GM12878 (cell line): ENCODE measurements at regions not wholly inside any gene's neighbourhood (a gene's known extent, or its start where the extent isn't known, plus 50 kb on each side); places are given as distances from the start of the nearest gene placed in this dataset.

Experiments
- ATAC-seq: fragments of 200-7000 bp; cut with Tn5 transposase; 3 replicates; pipeline ENCODE4 v1.9.1; 2020; ENCODE audit warnings: mild to moderate bottlenecking, moderate library complexity
- BruUV-seq: library from RNA; stranded (reverse); fragments of 400-500 nt; replicated peaks from 2 replicates; lab custom pipeline; 2021; lab: Mats Ljungman, UMichigan
- CTCF ChIA-PET: fragments of 300-600 bp; sonication (Branson Sonifier 250); formaldehyde crosslinking; extraction: SDS; loops from one replicate; lab custom pipeline; 2021; ENCODE audit warnings: inconsistent platforms; lab: Yijun Ruan, JAX
- POLR2A ChIA-PET: fragments of 350-600 bp; formaldehyde crosslinking; extraction: SDS; loops from one replicate; lab custom pipeline; 2021; ENCODE audit warnings: inconsistent platforms; lab: Charles Lee
- RAD21 ChIA-PET: fragments of 300-600 bp; sonication (Branson Sonifier 250); formaldehyde crosslinking; loops from one replicate; lab custom pipeline; 2023; ENCODE audit warnings: antibody characterized with exemption; ENCODE audit not compliant: unreplicated experiment; lab: Charles Lee
- SMC1A ChIA-PET: fragments of 300-600 bp; sonication (Branson Sonifier 250); formaldehyde crosslinking; loops from one replicate; lab custom pipeline; 2023; ENCODE audit not compliant: unreplicated experiment, uncharacterized antibody; lab: Charles Lee
- DNase-seq: peaks from one replicate; pipeline ENCODE4 v3.0.0-alpha.2; 2011; ENCODE audit warnings: low read depth, low spot score
- FAIRE-seq: peaks from 3 replicates; lab custom pipeline; 2011; peaks lifted over from hg19 to GRCh38; lab: Jason Lieb, UNC
- H2AFZ ChIP-seq: 2 replicates; pipeline ENCODE4 v1.6.0; 2011; ENCODE audit warnings: low read depth, low read length, control low read depth; ENCODE audit not compliant: control insufficient read depth
- H3K27ac ChIP-seq: 2 replicates; pipeline ENCODE4 v1.5.1; 2011; ENCODE audit warnings: control low read depth; ENCODE audit not compliant: control insufficient read depth, insufficient read depth
- H3K27me3 ChIP-seq, 2 experiments: replicated peaks in 1 of 2; 2 replicates each; pipeline versions ENCODE4 v1.6.0 to v1.6.1; 2011; ENCODE audit warnings: low read length in 1 of 2; ENCODE audit not compliant: control insufficient read depth in 2 of 2, insufficient read depth in 2 of 2
- H3K36me3 ChIP-seq, 2 experiments: 2 replicates each; pipeline ENCODE4 v1.5.1; 2011; ENCODE audit warnings: low read length in 1 of 2; ENCODE audit not compliant: control insufficient read depth in 2 of 2, insufficient read depth in 2 of 2
- H3K4me1 ChIP-seq: 2 replicates; pipeline ENCODE4 v1.6.1; 2011; ENCODE audit warnings: mild to moderate bottlenecking, low read length, moderate library complexity, mixed read lengths; ENCODE audit not compliant: control insufficient read depth, insufficient read depth
- H3K4me2 ChIP-seq: 2 replicates; pipeline ENCODE4 v1.6.0; 2011; ENCODE audit warnings: control low read depth; ENCODE audit not compliant: control insufficient read depth, insufficient read depth
- H3K4me3 ChIP-seq: fragments of 200-600 bp; sonication (generic); 2 replicates; pipeline ENCODE4 v1.5.1; 2016
- H3K79me2 ChIP-seq: 2 replicates; pipeline ENCODE4 v1.6.0; 2011; ENCODE audit warnings: low read length; ENCODE audit not compliant: control insufficient read depth, insufficient read depth
- H3K9ac ChIP-seq: 2 replicates; pipeline ENCODE4 v1.8.0; 2011; ENCODE audit warnings: low read length, control low read depth, mixed read lengths; ENCODE audit not compliant: control insufficient read depth, insufficient read depth
- H3K9me3 ChIP-seq: replicated peaks from 3 replicates; pipeline ENCODE4 v1.5.1; 2011; ENCODE audit warnings: mild to moderate bottlenecking, low read length; ENCODE audit not compliant: control insufficient read depth, insufficient read depth
- H4K20me1 ChIP-seq: 2 replicates; pipeline ENCODE4 v1.6.0; 2011; ENCODE audit not compliant: control insufficient read depth, insufficient read depth
- BCL11A ChIP-seq: IDR thresholded peaks from 2 replicates; pipeline ENCODE4 v1.6.1; 2011; ENCODE audit warnings: low read depth, low read length
- CUX1 ChIP-seq: IDR thresholded peaks from 2 replicates; pipeline ENCODE4 v1.6.1; 2012; ENCODE audit warnings: improper control_type of control experiment, low read depth, low read length; ENCODE audit not compliant: insufficient replicate concordance
- EGR1 ChIP-seq, 2 experiments: IDR thresholded peaks; 1 replicate in 1 of 2; 2 replicates in 1 of 2; pipeline ENCODE4 v1.6.1; 2011 to 2012; ENCODE audit warnings: low read depth in 2 of 2, low read length in 2 of 2, borderline replicate concordance in 1 of 2, mild to moderate bottlenecking in 1 of 2, moderate library complexity in 1 of 2
- POU2F2 ChIP-seq: IDR thresholded peaks from 3 replicates; pipeline ENCODE4 v1.6.1; 2011; ENCODE audit warnings: low read depth, mild to moderate bottlenecking, low read length, borderline replicate concordance
- RUNX3 ChIP-seq: IDR thresholded peaks from 2 replicates; pipeline ENCODE4 v1.6.1; 2012; ENCODE audit warnings: low read length, inconsistent platforms
- SIX5 ChIP-seq: IDR thresholded peaks from 2 replicates; pipeline ENCODE4 v1.6.1; 2011; ENCODE audit warnings: mild to moderate bottlenecking, low read depth, low read length, moderate library complexity; ENCODE audit not compliant: severe bottlenecking
- SPI1 ChIP-seq: IDR thresholded peaks from 2 replicates; pipeline ENCODE4 v1.6.1; 2011; ENCODE audit warnings: low read depth, mild to moderate bottlenecking, low read length, moderate library complexity, borderline replicate concordance; ENCODE audit not compliant: insufficient read depth
- TBL1XR1 ChIP-seq: IDR thresholded peaks from 2 replicates; pipeline ENCODE4 v1.6.1; 2012; ENCODE audit warnings: low read depth, low read length, improper control_type of control experiment
- TCF12 ChIP-seq: IDR thresholded peaks from 2 replicates; pipeline ENCODE4 v1.6.1; 2011; ENCODE audit warnings: low read depth, mild to moderate bottlenecking, low read length
- TCF3 ChIP-seq: IDR thresholded peaks from 2 replicates; pipeline ENCODE4 v1.6.1; 2012; ENCODE audit warnings: low read depth, mild to moderate bottlenecking, low read length, borderline replicate concordance; ENCODE audit not compliant: insufficient read depth
- TCF7 ChIP-seq: IDR thresholded peaks from 2 replicates; pipeline ENCODE4 v1.6.1; 2014; ENCODE audit warnings: antibody characterized with exemption, borderline replicate concordance
- ZNF207 ChIP-seq: fragments of 450-650 bp; IDR thresholded peaks from 2 replicates; pipeline ENCODE4 v1.6.1; 2014; ENCODE audit warnings: antibody characterized with exemption, mild to moderate bottlenecking, borderline replicate concordance
- WGBS: methylation state at CpG from one replicate; pipeline ENCODE4 v1.1.6; 2016; ENCODE audit warnings: low lambda C conversion rate; ENCODE audit not compliant: insufficient replicate concordance, insufficient coverage; ENCODE audit errors: missing lambda C conversion rate; 5-methylcytosine and 5-hydroxymethylcytosine counted together
- in situ Hi-C: fragments of 300-500 bp; cut with MboI; formaldehyde crosslinking; loops from 9 replicates; pipeline ENCODE4 v1.14.3; 2018; ENCODE audit warnings: mixed read lengths
- intact Hi-C: fragments of 100-400 bp; cut with micrococcal nuclease; formaldehyde crosslinking; loops from one replicate; pipeline ENCODE4 v1.14.2; 2022; ENCODE audit not compliant: unreplicated experiment
- TF ChIP-seq, protein P1 (sequence below): fragments of 450-650 bp; IDR thresholded peaks from 2 replicates; pipeline ENCODE4 v1.6.1; 2017; ENCODE audit warnings: mild to moderate bottlenecking, low read depth, inconsistent platforms; ENCODE audit not compliant: poor library complexity, severe bottlenecking

- ChIA-PET CTCF (no interaction called here), RAD21 (no interaction called here), SMC1A (no interaction called here), POLR2A (no interaction called here)
- no peaks in the 10 kb centered on the region for H3K27me3 ChIP-seq
- H3K4me3 ChIP-seq = no peak overlapping the region
- intact Hi-C loops (no loop called here), in situ Hi-C loops (no loop called here)
- no peaks in the 10 kb centered on the region for H3K9me3 ChIP-seq
- no peak for FAIRE-seq
- H3K9ac ChIP-seq = no peak overlapping the region
- H3K4me2 ChIP-seq = no peak overlapping the region
- no peak overlapping the region for H3K27ac ChIP-seq
- H2AFZ ChIP-seq = no peak overlapping the region
- TF ChIP-seq TBL1XR1 (no peak), CUX1 (no peak), SPI1 (no peak), SIX5 (no peak), EGR1 (IDR thresholded peaks at IDR 0.05; ENCODE audit: borderline replicate concordance in 1 of 2, low read depth in 2 of 2, low read length in 2 of 2) (no peak), POU2F2 (no peak), ZNF207 (no peak), TCF3 (no peak), TCF12 (no peak), TCF7 (no peak), RUNX3 (no peak), BCL11A (no peak)
- TF ChIP-seq, protein P1, sequence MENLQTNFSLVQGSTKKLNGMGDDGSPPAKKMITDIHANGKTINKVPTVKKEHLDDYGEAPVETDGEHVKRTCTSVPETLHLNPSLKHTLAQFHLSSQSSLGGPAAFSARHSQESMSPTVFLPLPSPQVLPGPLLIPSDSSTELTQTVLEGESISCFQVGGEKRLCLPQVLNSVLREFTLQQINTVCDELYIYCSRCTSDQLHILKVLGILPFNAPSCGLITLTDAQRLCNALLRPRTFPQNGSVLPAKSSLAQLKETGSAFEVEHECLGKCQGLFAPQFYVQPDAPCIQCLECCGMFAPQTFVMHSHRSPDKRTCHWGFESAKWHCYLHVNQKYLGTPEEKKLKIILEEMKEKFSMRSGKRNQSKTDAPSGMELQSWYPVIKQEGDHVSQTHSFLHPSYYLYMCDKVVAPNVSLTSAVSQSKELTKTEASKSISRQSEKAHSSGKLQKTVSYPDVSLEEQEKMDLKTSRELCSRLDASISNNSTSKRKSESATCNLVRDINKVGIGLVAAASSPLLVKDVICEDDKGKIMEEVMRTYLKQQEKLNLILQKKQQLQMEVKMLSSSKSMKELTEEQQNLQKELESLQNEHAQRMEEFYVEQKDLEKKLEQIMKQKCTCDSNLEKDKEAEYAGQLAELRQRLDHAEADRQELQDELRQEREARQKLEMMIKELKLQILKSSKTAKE = no peak
- H3K4me1 ChIP-seq = no peaks in the 10 kb centered on the region
- no peaks in the 10 kb centered on the region for H3K36me3 ChIP-seq
- ATAC-seq = no peak
- no peaks in the 10 kb centered on the region for H4K20me1 ChIP-seq
- no peak for DNase-seq
- no peaks in the 10 kb centered on the region for H3K79me2 ChIP-seq
- BruUV-seq = no TSS peak
- WGBS = 29% methylated on average over 2 of the region's 2 CpGs
Observed at GRCh38 chr5:18090177-18090576, 455.9 kb downstream of the TAF11L14 start.
